Midbrain (tissue), 1 donor: ENCODE measurements at regions not wholly inside any gene's neighbourhood (a gene's known extent, or its start where the extent isn't known, plus 50 kb on each side); places are given as distances from the start of the nearest gene placed in this dataset.

ENCODE experiments used
- DNase-seq: peaks from one replicate; lab custom pipeline; 2025; lab: John Stamatoyannopoulos, UW

DNA sequence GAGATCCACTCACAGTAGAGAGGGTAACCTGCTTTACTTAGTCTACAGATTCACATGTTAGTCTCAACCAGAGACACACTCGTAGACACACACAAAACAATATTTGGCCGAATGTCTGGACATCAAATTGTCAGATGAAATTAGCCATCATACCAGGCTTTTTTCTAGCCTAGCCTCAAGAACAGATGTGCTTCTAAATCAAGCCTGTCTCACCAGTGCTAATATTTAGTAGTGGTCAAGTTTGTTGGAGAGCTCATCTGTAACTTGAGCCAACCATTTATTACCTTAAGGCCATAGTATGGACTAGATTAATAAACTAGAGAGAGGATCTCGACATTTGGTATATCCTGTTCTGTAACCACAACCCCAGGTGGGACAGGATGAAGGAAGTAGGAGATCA lies 1118.8 kb upstream of the MAP3K7 start:
- no peak for DNase-seq

DNA sequence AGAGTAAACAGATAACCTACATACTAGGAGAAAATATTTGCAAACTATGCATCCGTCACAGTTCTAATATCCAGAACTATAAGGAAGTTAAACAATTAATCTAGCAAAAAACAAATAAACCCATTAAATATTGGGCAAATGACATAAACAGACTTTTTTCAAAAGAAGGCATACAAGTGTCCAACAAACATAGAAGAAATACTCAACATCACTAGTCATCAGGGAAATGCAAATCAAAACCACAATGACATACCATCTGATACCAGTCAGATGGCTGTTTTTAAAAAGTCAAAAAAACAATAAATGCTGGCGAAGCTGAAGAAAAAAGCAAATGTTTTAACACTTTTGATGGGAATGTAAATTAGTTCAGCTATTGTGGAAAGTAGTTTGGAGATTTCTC lies 1117.7 kb upstream of the MAP3K7 start:
- no peak for DNase-seq

DNA sequence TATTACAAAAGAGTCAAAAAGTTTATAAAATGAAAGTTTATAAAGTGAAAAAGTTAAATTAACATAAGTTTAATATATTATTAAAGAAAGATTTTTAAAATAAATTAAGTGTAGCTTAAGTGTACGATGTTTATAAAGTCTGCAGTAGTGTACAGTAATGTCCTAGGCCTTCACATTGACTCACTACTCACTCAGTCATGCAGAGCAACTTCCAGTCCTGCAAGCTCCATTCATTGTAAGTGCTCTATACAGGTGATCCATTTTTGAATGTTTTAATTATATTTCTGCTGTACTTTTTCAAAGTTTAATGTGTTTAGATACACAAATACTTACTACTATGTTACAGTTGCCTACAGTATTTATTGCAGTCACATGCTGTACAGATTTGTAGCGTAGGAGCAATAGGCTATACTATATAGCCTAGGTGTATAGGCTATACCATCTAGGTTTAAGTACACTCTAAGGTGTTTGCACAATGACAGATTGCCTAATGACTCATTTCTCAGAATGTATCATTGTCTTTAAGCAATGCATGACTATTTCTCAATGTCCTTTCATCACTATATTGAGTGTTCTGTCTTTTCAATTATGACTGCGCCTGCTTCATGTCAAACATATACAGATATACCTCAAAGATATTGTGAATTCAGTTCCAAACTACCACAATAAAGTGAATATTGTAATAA lies 1110.3 kb upstream of the MAP3K7 start:
- no peak for DNase-seq

DNA sequence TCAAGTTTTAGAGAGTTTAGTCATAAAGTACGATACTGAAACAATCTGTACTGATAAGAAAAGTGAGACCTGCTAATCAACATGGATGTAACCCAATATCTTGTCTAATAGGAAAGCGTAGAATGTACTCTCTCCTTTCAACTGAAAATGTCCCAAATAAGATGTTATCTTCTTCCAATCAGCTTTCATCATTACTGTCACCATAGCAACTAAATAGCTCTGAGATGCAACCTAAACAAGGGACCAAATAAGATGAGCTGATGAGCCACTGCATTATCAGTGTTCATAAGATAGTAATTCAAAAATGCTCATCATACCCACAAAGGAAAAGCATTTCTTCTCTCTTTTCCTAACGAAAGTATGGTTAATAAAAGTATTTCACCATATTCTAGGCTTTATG lies 1108.3 kb upstream of the MAP3K7 start:
- DNase-seq: no peak

DNA sequence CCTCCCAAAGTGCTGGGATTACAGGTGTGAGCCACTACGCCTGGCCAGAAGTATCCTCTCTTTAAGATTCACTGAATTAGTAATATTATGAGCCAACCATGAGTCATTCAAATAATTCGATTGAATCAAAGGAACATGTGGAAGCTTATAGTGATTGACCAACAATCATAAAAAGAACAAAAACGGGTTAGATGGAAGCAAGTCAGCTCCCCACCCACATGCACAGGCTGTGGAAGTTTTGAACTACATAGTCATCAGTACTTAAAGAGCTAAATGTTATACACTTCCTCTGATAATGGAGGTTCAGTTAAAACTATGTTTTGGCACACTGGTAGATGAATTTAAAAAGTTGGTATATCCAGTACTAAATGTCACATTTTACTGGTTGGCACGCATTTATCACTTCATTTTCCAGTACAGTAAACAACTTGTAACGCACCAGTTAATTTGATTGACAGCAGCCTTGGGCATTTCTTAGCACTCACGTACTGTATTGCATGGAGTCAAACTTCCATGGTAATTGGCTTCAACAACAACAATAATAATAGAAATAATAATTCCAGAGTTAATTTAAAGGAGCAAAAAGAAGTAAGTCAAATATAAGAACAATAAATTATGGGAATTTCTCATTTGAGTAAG lies 1107.3 kb upstream of the MAP3K7 start:
- no peak for DNase-seq

DNA sequence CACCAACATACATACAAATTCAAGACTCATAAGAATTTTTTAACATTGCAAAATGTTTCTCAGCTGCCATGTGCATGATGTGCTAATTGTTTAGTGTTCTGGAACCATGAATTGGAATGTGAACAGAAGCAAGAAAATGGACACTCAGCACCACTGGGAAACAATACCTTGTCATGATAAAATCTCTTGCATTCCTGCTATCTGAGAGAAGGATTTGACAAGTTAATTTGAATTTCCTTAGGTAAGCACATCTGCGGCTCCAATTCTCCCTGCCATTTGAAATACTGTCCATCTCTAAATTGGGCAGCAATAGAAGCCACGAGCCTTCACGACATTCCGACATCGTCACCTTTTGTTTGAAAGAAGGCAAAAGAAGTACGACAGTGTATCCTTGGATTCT lies 1104.6 kb upstream of the MAP3K7 start:
- no peak for DNase-seq

DNA sequence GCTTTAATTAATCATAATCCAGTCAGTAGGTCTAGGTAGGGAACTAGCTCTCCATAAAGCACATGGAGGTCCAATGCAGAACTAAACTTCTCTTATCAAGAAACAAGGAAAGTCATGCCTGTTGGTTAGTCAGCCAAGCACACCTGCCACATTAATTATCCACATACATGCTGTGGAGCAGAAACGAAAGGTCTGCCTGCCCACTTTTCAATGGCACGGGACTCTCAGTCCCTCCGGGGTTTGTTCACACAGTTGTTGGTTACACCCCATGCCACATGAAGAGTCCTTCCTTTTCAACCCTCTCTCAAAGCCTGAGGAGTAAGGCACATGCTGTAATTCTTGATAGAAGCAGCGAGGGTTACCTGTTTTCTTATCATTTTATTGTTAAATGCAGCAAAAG lies 1096.4 kb upstream of the MAP3K7 start:
- DNase-seq: no peak

DNA sequence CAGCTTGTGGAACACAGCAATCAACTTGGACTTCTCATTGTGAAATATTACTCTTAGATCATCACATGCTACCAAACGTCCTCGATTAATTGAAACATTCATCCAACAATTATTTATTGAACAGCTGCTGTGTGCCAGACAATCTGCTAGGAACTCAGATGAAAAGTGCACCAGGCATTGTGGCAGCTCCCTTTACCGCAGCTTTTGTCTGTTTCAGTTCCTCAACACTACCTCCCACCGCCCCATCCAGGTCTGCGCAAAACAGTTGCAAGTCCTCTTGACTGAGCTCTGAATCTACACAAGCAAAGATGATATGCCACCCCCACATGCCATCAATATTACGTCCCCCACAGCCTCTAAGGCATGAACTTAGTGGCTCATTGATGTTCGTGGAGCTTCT lies 1094.4 kb upstream of the MAP3K7 start:
- no peak for DNase-seq

DNA sequence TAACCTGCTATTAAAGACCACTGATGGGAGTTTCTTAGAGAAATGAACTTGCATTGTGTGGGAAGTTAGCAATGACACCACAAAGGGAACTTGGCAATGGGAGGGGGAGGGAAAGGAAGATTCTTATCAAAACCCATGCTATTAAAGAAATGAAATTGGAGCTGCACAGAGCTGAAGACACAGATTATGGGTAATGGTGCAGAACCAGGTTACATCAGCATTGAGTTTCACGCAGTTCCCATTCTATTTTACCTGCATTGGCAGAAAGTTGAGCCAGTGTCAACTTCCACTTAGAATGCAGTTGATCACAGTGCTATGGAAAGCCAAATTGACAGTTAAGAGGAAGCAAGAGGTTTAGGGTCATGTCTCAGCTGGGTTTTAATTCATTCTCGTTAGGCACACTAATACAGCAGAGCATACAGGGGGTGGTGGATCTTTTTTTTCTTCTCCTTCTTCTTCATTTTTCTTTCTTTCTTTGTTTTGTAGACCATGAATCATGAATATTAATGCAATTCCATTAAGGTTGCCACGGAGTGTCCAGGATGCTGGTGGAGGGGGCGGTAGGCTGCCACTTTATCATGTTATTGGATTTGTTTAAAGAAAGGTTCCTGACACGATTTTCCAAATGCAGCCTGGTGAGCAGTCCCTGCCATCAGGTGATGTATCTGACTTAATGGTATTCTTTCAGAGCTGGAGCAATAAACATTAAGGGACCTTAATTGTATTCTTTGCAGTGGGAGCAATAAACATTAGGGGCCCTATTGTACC lies 1092.0 kb upstream of the MAP3K7 start:
- DNase-seq: no peak

DNA sequence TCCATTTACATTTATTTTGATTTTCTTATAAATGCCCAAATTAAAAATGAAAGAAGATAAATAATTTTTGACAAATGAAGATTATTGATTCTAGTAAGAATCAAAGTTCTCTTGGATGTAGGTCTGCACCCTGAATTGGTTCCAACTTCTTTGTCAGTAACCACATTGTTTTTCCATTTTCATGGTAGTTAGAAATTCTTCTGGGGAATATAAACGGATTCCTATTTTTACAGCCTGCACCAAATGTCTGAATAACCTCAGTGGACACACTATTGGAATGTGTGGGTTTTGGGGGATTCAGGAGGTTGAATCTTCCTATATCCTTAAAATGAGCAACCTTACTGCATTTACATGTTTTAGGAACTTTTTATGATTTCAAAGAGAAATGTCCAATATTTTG lies 1085.3 kb upstream of the MAP3K7 start:
- DNase-seq: no peak

DNA sequence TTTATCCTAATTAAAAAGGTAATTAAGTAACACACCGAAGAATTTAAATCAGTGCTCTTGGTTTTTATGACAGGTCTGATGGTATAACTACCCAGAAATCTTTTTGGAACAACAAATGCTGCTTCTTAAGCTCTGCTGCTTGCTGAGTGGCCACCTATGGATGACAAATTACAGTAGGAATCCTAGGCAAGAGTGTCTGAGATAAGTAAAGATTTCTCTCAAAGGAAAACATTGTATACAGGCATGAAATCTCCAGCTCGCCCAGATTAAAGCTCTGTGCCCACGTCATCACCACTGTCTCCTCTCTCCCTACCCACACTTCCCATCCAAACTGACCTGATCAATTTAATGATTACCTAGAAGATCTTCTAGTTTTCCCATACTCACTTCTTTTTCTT lies 1083.0 kb upstream of the MAP3K7 start:
- no peak for DNase-seq

DNA sequence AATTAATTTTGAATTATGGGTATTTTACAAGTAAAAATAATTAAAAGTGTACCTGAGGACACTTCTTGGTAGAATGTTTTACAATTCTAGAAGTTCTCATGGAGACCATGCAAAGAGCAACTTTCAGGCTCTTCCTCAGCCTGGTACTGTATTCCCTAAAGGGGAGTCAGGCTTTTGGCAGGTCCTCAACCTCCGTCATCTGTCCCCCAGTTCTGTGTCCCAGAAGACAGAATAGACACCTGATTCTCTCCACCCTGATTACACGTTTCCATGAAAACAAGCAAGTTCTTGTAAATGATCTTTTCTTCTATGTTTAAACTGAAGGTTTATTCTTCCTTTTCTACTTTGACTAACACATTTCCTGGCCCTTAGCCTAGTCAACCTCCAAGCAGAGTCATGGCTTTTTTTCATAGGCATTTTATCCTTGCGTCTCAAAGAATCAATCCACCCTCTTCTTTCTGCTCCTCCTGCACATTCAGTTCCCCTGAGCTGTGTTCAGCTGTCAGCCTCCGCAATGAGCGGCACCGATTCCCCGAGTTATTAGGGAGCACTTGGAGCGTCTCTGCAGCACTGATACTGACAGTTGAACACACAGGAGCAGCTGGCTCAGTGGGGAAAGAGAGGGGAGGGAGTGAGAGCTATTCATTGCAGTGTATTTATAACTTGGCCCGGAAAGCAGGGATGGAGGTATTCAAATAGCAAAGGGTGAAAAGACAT lies 1082.4 kb upstream of the MAP3K7 start:
- peak; percentile 21 for DNase-seq

DNA sequence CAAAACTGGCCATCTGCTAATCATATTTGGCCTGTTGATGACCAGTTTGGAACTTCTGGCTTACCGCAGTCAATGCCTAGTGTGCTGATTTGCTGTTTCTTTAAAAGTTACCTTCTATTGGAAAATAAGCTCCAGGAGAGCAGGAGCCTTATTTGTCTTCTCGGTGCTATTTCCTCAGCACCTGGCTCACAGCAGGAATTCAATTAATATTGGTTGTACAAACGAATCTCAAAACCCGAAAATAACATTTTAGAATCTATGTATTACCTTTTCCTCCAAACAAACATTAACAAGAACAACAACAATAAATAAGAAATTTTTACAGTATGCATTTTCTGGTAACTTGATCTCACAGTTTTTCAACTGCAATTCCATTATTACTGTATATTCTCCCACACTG lies 1080.7 kb upstream of the MAP3K7 start:
- no peak for DNase-seq

DNA sequence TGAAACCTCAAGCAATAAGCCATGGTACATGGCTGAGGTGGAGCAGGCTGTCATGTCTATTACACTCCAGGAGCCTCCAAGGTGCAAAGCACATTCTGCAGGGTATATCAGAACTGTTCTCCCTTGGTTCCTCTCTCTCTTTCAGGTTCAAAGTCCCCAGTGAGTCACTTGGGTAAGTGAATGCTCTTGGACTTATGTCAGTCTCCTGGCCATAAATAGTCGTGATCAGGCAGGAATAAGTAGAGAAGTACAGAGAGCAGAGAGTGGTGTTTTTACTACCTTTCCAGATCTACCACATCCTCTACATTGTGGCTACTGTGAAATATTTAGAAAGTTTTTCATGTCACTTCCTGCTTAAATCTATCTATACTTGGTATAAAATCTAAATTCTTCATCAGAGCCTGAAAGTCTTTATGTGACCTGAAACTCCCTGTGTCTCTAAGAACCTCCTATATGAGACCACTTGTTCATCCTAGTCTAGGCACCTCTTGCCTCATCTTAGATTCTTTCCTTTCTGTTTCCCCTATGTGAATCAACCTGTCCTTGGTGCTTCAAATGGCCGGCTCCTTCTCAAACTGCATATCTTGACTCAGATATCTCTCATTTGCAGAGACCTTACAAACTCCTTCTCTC lies 1077.6 kb upstream of the MAP3K7 start:
- DNase-seq: no peak

DNA sequence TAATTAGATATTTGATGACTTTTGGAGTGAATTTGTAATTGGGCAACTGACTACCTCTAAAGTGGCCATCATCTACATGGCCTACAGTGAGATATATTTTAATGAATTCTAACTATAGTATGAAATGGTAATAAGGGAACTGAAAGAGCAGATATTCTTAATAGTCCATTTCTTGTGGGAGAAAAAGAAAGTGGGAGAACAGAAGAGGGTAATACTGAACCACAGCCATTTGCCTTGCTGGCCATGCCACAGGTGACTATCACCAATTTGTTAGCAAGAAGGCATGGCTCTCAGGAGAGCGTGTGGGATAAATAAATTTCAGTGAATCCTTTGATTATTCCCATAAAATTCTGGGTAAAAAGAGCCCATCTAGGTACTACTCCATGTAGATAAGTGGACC lies 1074.0 kb upstream of the MAP3K7 start:
- no peak for DNase-seq

DNA sequence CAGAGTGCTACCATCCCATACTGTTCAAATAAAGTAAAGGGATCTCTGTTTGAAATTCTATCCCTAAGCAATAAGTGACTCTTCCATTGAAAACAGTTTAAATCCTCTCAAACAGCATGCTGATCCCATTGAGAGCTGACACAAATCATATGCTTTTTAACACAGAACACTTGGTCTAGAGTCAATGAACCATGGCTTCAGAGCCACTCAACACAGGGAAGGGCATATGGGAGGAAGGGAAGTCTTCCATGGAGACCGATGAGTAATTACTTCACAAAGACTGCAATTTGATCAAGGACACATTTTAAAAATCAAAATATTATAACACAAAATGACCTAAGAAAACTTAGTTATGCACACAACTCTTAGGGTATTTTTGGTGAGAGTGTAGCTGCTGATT lies 1073.0 kb upstream of the MAP3K7 start:
- no peak for DNase-seq

DNA sequence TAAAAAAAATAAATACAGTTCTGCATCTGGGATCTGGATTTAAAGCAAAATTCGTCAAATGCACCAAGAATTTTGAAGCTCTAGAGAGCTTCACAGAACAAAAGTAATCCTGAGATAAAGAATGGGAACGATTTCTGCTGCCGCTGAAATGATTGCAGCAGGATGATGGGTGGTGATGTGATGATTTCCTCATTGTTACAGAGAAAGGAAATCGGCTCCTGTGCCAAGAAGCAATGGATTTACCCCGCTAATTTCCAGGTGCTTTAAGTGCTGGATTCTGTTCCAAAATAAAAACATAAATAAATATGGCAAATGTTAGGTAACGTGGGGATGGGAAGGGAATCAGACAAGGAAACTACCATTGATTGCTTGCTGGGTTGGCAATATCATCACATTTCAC lies 1067.9 kb upstream of the MAP3K7 start:
- DNase-seq: no peak

DNA sequence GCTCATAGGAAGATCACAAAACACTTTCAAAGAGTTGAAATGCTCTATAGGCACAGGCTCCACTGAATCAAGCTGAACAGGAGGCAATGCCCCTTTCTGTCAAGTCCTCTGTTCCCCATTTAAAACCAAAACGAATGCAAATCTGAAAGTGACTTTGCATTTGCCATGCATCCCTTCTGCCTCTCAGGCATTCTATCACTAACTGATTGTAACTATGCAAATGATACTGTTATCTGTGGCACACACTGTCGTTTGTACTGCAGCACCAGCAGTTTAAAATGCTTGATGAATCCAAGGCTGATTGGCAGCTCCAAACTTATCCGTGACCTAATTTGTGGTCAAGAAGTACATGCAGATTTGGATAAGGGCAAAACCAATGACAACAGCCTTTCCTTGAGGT lies 1067.5 kb upstream of the MAP3K7 start:
- no peak for DNase-seq

DNA sequence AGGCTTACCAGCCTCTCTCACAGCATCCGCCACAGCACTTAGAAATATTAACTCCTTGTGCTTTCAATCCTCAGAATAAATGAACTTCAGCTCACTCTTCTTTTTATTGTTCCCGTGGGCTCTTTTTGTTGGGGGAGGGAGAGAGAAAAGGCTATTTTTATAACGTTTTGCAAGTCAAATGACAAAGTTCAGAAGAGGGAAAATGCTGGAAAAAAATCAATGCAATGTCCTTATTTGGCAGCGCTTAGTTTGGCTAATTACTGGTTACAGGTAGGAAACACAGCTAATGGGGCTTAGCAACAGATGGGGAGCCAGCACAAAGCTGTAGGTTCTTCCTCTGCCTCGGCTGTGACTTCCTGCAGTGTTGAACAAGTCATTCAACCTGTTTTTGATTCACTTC lies 1067.0 kb upstream of the MAP3K7 start:
- DNase-seq: no peak

DNA sequence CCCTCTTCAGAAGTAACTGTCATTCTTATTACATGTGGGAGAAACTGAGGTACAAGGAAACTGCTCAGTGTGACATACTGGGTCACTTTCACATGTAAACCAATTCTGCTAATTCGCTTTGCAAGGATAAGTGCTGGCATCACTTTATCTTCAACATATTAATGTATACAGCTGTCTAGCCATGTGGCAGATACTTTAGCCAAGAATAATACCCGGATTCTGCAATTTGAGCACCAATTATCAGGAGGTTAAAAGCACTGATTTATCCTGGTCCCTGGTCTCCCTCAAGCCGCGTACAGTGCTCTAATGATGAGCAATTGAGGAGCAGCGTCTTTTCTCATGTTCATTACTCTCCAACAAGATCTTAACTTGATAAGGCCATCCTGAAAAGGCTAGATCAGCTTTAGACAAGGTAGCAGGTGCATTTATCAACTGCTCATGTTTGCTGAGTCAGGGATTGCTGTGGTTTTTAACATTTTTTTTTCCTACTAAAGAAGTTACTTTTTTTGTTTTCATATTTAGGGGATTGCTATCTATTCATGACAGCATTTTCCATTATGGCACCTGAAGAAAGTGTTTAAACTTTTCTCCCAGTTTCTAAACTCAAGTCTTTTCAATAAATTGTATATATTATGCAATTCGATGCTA lies 1066.3 kb upstream of the MAP3K7 start:
- DNase-seq: no peak

DNA sequence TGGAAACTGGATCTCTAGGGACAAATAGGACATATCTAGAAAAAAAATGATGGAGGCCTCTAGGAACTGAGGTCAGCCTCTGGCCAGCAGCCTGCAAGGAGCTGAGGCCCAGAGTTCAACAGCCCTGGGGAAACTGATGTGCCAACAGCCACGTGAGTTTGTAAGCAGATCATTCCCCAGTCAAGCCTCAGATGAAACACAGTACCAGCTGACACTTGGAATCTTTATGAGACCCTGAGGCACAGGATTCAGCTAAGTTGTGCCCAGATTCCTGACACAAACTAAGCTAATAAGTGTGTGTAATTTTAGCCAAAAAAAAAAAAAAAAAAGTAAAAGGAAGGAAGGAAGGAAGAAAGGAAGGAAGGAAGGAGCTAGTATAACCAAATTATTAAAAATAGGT lies 1059.8 kb upstream of the MAP3K7 start:
- DNase-seq: no peak

DNA sequence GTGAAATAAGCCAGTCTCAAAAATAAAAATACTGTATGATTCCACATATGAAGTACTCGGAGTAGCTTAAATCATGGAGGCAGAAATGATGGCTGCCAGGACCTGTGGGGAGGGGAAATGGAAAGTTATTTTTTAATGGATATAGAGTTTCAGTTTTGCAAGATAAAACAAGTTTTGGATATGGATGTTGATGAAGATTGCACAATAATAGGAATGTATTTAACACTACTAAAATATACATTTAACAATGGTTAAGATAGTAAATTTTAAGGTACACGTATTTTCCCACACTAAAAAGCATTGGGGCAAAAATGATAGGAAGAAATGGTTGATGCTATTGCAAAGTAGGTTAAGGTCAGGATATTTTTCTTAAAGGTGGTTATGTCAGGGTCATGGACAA lies 1058.9 kb upstream of the MAP3K7 start:
- no peak for DNase-seq
